ENCODE measurements at regions not wholly inside any gene's neighbourhood (a gene's known extent, or its start where the extent isn't known, plus 50 kb on each side); places are given as distances from the start of the nearest gene placed in this dataset.

DNA sequence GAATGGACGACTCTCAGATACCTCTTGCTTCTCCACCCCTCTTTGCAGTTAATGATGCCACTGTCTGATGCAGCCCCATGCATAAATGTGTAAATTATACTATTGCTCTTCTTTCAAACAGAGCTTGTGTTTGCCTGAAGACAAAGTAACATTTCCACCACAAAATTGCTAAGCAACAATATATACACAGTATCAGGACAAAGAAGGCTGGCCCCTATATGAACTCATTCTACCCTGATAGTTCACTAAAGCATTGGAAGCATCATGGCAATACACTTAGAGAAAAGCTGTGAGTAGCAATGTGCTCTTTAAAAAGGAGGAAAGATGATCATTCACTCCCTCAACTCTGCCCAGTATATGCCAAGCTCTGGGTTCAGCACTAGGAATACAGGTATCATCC is 427.0 kb upstream of the CPEB2 start:
- Mint-ChIP-seq H3K9me3 (peaks cover 4% of the 10 kb centered on the region), H3K4me3 (no peak overlapping the region), H3K27me3 (no peaks in the 10 kb centered on the region), H3K27ac (no peak overlapping the region), H3K36me3 (ENCODE audit: low read depth) (no peaks in the 10 kb centered on the region), H3K4me1 (no peaks in the 10 kb centered on the region)
- ATAC-seq (replicated peaks): no peak

DNA sequence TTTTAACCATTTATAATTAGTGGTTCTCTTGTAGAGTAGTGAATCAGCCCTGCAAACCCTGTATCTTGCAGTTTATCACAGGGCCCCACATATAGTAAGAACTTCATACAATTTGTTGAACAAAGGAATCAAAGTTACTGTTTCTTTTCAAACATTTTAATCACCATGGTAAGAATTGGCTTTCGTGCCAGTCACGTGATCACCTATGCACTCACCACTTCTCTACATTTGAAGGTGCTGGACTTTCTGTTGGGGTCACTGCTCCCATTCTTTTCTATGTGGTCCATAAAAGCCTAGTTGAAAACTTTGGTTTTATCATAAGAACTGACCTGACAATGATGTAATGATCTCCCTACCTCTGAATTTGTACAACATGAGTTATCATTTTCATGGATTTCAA is 426.4 kb upstream of the CPEB2 start:
- H3K9me3 Mint-ChIP-seq: peaks cover 4% of the 10 kb centered on the region
- H3K27me3 Mint-ChIP-seq: no peaks in the 10 kb centered on the region
- H3K4me3 Mint-ChIP-seq: no peak overlapping the region
- H3K36me3 Mint-ChIP-seq (ENCODE audit: low read depth): no peaks in the 10 kb centered on the region
- H3K4me1 Mint-ChIP-seq: no peaks in the 10 kb centered on the region
- no peak overlapping the region for H3K27ac Mint-ChIP-seq
- ATAC-seq (replicated peaks): no peak

DNA sequence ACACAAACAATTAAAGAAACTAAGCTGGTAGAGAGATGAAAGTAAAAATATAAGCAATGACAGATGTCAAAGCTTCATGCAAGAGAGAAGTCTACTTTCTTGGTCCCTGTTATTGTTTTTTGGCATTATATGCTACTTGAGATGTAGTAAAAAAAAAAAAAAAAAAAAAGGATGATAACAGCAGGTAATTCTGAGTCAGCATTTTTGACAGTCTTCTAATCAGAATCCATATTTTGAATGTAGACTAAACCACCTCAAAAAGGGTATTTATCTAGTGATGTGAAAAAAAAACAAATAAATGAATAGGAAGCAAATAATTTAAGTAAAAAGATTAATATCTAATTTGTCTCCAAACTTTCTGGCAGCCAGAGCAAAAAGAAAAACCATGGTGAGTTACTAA is 422.2 kb upstream of the CPEB2 start:
- Mint-ChIP-seq H3K27ac (no peak overlapping the region), H3K9me3 (peaks cover 4% of the 10 kb centered on the region), H3K36me3 (ENCODE audit: low read depth) (no peaks in the 10 kb centered on the region), H3K27me3 (no peaks in the 10 kb centered on the region), H3K4me1 (no peaks in the 10 kb centered on the region), H3K4me3 (no peak overlapping the region)
- no peak for ATAC-seq (replicated peaks)

DNA sequence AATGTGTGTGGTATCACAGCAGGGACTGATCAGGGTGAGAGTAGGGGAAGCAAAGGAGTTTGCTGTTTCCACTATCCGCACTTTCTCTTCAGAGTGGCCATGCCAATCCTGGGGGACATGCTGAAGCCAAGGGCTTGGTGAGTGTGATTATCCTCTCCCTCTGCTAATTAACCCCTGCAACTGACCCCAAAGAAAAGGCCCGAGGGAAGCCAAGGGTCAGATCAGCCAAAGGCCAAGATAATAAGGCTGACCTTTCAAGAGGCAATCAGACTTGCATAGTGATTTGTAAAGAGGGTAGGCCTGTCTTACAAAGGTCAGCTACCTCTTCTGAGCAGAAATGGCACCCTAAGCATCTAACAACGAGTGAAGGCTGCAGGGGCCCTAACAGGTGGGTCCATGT is 420.5 kb upstream of the CPEB2 start:
- Mint-ChIP-seq H3K4me1 (no peaks in the 10 kb centered on the region), H3K4me3 (no peak overlapping the region), H3K27me3 (no peaks in the 10 kb centered on the region), H3K36me3 (ENCODE audit: low read depth) (no peaks in the 10 kb centered on the region), H3K27ac (no peak overlapping the region), H3K9me3 (no peaks in the 10 kb centered on the region)
- ATAC-seq (replicated peaks): no peak

DNA sequence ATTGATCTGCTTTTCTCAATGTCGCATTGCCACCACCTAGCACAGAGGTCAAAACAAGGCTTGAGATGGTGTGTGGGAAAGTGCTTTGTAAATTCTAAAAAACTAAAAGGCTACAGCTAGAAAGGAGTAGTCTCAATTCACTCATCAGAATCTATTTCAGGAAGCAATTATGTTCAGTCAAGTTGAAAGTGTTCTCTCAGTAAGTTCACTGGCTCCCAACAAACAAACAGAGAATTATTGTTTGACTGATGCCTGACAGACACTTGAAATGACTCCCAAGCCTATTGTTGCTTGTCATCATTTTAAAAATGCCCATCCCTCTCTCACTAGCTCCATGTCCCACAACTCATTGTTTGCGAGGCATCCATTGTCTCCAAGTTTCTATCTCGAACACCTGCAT is 419.6 kb upstream of the CPEB2 start:
- ATAC-seq (replicated peaks): no peak
- no peak overlapping the region for H3K27ac Mint-ChIP-seq
- no peaks in the 10 kb centered on the region for H3K36me3 Mint-ChIP-seq (ENCODE audit: low read depth)
- H3K4me1 Mint-ChIP-seq: no peaks in the 10 kb centered on the region
- H3K27me3 Mint-ChIP-seq: no peaks in the 10 kb centered on the region
- H3K4me3 Mint-ChIP-seq: no peak overlapping the region
- H3K9me3 Mint-ChIP-seq: no peaks in the 10 kb centered on the region

DNA sequence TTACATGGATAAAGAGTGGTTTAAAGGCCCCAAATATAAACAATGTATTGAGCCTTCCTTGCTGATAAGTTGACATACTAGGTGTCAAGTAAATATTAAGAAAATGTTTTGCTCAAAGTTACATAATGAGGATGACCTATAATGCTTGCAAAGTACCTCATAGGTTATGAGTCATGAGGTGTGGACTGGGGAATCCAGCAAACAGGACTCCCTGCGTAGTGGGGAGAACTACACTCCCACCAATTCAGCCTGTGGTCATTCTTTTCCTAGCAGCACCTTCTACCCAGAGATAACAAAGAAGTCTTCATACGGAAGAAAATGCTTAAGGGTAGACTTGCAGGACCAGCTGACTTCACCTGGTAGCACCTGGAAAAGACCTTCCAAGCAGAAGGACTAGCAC is 418.9 kb upstream of the CPEB2 start:
- no peak overlapping the region for H3K4me3 Mint-ChIP-seq
- no peak overlapping the region for H3K27ac Mint-ChIP-seq
- ATAC-seq (replicated peaks): no peak
- no peaks in the 10 kb centered on the region for H3K9me3 Mint-ChIP-seq
- H3K27me3 Mint-ChIP-seq: no peaks in the 10 kb centered on the region
- H3K4me1 Mint-ChIP-seq: no peaks in the 10 kb centered on the region
- no peaks in the 10 kb centered on the region for H3K36me3 Mint-ChIP-seq (ENCODE audit: low read depth)

DNA sequence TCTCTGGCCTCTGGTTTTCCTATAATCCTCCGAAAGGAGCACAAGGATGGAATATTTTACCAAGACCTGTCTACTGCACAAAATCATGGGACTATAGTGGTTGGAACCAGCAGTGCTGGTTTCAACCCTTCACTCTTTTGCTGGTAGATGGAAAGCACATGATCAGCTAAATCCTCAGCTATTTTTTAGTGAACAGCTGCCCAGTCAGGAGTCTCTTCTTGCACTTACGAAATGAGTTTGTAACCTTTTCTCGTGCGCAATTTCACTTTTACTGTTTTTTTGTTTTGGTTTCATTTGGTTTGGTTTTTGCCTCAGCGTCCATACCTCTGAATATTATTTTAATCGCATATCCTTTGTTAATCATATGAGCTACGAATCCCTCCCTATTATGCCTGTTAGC is 418.5 kb upstream of the CPEB2 start:
- no peaks in the 10 kb centered on the region for H3K4me1 Mint-ChIP-seq
- no peak overlapping the region for H3K27ac Mint-ChIP-seq
- H3K36me3 Mint-ChIP-seq (ENCODE audit: low read depth): no peaks in the 10 kb centered on the region
- no peaks in the 10 kb centered on the region for H3K9me3 Mint-ChIP-seq
- H3K4me3 Mint-ChIP-seq: no peak overlapping the region
- H3K27me3 Mint-ChIP-seq: no peaks in the 10 kb centered on the region
- no peak for ATAC-seq (replicated peaks)

DNA sequence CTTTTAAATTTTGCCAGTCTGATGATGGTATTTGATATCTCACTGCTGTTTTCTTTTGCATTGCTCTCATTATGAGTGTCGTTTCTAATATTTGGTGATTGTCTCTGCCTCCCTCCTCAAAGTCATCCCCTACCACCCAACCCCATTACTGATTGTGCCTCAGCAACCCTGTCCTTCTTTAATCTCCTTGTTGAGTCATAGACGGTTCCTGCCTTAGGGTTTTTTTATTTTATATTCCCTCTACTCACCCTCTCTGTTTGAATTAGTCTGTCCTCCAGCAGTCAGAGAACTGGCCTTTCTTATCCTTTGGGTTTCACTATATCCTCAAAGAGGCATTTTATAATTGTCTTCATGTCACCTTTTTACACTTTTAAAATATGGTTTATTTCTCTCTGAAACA is 409.3 kb upstream of the CPEB2 start:
- Mint-ChIP-seq H3K36me3 (ENCODE audit: low read depth) (no peaks in the 10 kb centered on the region), H3K9me3 (no peaks in the 10 kb centered on the region), H3K27me3 (no peaks in the 10 kb centered on the region), H3K27ac (no peak overlapping the region), H3K4me1 (no peaks in the 10 kb centered on the region), H3K4me3 (no peak overlapping the region)
- ATAC-seq (replicated peaks): no peak

DNA sequence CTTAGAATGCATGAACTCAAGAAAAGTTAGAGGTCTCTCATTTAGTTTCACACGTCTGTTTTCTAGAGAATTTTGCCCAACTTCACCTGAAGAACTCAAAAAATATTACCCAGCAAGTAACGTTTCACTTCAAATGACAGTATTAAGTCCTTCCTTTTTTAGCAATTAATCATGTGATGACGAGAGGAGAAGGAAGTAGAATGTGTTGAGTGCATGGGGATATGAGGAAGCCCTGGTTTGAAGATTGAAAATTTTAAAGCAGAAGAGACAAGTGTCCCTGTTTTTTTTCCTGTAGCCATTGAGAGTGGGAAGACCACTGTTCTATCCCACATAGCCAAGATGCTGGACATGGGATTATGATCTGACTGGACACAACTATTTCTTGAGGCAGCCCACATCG is 406.3 kb upstream of the CPEB2 start:
- no peaks in the 10 kb centered on the region for H3K4me1 Mint-ChIP-seq
- no peaks in the 10 kb centered on the region for H3K36me3 Mint-ChIP-seq (ENCODE audit: low read depth)
- no peak overlapping the region for H3K27ac Mint-ChIP-seq
- no peaks in the 10 kb centered on the region for H3K27me3 Mint-ChIP-seq
- no peaks in the 10 kb centered on the region for H3K9me3 Mint-ChIP-seq
- no peak overlapping the region for H3K4me3 Mint-ChIP-seq
- ATAC-seq (replicated peaks): no peak

DNA sequence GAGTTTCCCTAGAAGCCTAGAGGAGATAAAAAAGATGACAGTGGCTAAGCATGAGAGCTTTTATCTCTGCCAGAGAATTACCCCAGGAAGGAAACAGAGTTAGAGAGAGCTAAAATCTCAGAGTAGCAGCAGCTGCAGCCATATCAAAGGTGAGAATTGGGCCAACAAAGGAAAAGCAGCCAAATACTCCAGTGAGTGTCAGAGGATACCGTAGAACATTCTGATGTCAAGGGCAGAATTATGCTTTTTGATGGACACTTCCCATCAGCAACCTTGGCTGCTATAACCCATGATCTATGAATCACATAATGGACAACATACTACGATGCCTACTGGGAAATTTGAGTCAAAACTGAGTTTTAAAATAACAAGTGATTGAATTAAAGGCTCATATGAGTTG is 405.8 kb upstream of the CPEB2 start:
- Mint-ChIP-seq H3K4me3 (no peak overlapping the region), H3K36me3 (ENCODE audit: low read depth) (no peaks in the 10 kb centered on the region), H3K27ac (no peak overlapping the region), H3K9me3 (no peaks in the 10 kb centered on the region), H3K4me1 (no peaks in the 10 kb centered on the region), H3K27me3 (no peaks in the 10 kb centered on the region)
- no peak for ATAC-seq (replicated peaks)

DNA sequence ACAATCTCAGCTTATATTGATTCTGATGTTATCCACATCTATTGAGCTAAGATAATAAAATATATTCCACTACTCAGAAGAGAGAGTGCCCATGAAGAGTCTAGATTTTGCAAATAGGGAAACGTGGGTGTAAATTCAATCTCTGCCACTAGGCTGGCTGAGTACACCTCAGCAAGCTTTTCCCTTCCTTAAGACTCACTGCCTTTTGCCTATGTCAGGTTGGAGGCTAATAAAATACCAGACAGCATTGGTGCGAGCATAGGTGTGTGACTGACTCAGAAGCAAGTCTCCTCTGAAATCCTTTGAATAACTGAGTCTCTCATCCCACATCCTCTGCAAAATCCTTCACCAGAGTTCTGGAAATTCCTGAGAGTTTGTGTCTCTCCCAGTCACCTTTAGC is 405.4 kb upstream of the CPEB2 start:
- Mint-ChIP-seq H3K4me1 (no peaks in the 10 kb centered on the region), H3K4me3 (no peak overlapping the region), H3K36me3 (ENCODE audit: low read depth) (no peaks in the 10 kb centered on the region), H3K27ac (no peak overlapping the region), H3K9me3 (no peaks in the 10 kb centered on the region), H3K27me3 (no peaks in the 10 kb centered on the region)
- no peak for ATAC-seq (replicated peaks)

DNA sequence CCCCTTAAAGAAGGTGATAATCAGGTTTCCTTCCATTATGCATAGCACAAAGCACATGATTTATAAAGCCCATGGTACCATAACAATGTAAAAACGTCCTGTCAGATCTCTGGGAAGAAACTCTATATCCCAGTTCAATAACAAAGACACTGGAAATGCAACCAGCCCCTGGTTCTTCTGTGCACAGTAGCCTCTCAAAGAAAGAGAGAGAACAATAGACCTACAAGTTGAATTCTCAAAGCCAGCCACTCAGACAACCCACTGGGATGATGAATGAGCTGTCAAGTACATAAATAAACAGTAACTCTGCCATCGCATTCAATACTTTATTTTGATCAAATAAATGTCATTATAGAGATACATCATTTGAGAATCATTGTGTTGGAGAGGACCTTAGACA is 400.1 kb upstream of the CPEB2 start:
- no peaks in the 10 kb centered on the region for H3K4me1 Mint-ChIP-seq
- no peaks in the 10 kb centered on the region for H3K27me3 Mint-ChIP-seq
- no peak overlapping the region for H3K27ac Mint-ChIP-seq
- ATAC-seq (replicated peaks): no peak
- no peaks in the 10 kb centered on the region for H3K9me3 Mint-ChIP-seq
- no peak overlapping the region for H3K4me3 Mint-ChIP-seq
- H3K36me3 Mint-ChIP-seq (ENCODE audit: low read depth): no peaks in the 10 kb centered on the region

DNA sequence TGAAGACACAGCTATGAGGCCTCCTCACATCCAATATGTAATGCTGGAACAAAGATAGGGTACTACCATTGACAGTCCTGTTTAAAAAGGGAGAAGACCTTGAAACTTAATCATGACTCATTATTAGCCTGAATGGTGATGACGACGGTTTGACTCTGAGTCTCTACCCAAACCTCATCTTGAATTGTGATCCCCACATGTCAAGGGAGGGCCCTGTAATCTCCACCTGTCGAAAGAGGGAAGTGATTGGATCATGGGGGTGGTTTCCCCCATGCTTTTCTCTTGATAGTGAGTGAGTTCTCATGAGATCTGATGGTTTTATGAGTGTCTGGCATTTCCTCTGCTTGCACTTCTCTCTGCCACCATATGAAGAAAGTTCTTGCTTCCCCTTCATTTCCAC is 395.3 kb upstream of the CPEB2 start:
- Mint-ChIP-seq H3K9me3 (no peaks in the 10 kb centered on the region), H3K27me3 (no peaks in the 10 kb centered on the region), H3K36me3 (ENCODE audit: low read depth) (no peaks in the 10 kb centered on the region), H3K4me1 (no peaks in the 10 kb centered on the region), H3K27ac (no peak overlapping the region), H3K4me3 (no peak overlapping the region)
- no peak for ATAC-seq (replicated peaks)

DNA sequence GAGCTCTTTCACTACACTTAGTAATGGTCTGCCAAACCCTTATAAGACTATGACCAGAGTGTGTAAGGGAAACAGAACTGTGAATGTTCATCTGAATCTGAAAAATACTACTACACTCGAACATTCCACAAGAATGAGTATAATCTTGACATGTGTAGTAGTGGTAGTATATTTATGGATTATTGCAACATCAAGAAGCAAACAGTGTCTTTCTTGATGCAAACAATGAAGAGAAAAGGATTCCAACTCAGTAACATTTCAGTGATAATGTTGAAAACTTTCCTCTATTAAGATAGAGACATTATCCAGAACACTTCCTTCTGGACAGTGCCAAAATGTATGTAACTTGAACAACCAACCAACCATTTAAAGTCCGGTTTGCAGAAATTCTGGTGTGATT is 394.7 kb upstream of the CPEB2 start:
- Mint-ChIP-seq H3K27me3 (no peaks in the 10 kb centered on the region), H3K9me3 (no peaks in the 10 kb centered on the region), H3K27ac (no peak overlapping the region), H3K4me3 (no peak overlapping the region), H3K36me3 (ENCODE audit: low read depth) (no peaks in the 10 kb centered on the region), H3K4me1 (no peaks in the 10 kb centered on the region)
- ATAC-seq (replicated peaks): no peak

DNA sequence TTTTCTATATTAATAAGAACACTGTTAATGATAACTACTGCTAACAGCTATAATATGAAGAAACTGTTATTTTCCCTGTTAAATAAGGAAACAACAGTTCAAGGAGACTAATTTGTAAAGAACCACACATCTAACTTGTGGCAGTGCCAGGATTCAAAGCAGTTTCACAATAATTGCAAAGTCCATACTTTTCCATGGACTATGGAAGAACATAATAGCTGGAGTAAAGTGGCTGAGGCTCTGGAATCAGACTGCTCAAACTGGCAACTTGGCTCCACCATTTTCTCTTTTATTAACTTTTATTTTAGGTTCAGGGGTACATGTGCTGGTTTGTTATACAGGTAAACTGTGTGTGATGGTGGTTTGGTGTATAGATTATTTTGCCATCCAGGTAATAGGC is 393.7 kb upstream of the CPEB2 start:
- Mint-ChIP-seq H3K36me3 (ENCODE audit: low read depth) (no peaks in the 10 kb centered on the region), H3K4me3 (no peak overlapping the region), H3K27ac (no peak overlapping the region), H3K27me3 (no peaks in the 10 kb centered on the region), H3K9me3 (no peaks in the 10 kb centered on the region), H3K4me1 (no peaks in the 10 kb centered on the region)
- ATAC-seq (replicated peaks): no peak

DNA sequence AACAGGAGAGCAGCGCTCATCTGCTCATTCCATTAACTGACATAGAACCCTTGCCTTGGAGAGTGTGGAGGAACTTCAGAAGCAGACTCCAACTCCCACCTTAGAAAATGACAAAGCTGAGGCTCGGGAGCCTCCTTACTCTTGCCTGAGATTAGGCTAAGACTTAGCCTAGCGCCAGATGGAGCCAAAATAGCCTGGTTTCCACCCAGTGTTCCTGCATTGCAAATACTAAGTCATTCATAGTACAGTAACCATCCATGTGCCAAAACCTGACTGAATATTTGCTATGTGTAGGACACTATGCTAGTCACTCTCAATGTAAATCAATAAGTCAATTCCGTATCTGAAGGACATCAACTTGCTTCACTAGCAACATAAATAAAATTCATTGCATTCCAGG is 387.4 kb upstream of the CPEB2 start:
- Mint-ChIP-seq H3K27me3 (no peaks in the 10 kb centered on the region), H3K36me3 (ENCODE audit: low read depth) (no peaks in the 10 kb centered on the region), H3K4me1 (no peaks in the 10 kb centered on the region), H3K9me3 (no peaks in the 10 kb centered on the region), H3K27ac (no peak overlapping the region), H3K4me3 (no peak overlapping the region)
- ATAC-seq (replicated peaks): no peak

Data from activated T-helper 17 cell treated with anti-CD3 and anti-CD28 coated beads, Interleukin-2, amount 50 U/mL, for 72 hours (primary cell).